OCI-LY3 (cell line): ENCODE measurements at regions not wholly inside any gene's neighbourhood (a gene's known extent, or its start where the extent isn't known, plus 50 kb on each side); places are given as distances from the start of the nearest gene placed in this dataset.

Experiments used
- CTCF ChIP-seq: fragments of 200-600, 300-600 bp; sonication (generic); IDR thresholded peaks from 2 replicates; pipeline ENCODE4 v1.5.1; 2014; ENCODE audit warnings: antibody characterized with exemption, low read length, low read depth
- EZH2phosphoT487 ChIP-seq: fragments of 200-600 bp; shearing (Covaris generic); IDR thresholded peaks from 2 replicates; pipeline ENCODE4 v1.6.1; 2018; ENCODE audit warnings: antibody characterized with exemption, mixed run types, low read depth

- TF ChIP-seq CTCF (no peak), EZH2phosphoT487 (no peak)
Observed at GRCh38 chr2:176461098-176461808, 192.0 kb downstream of the MTX2 start.
